GM19455 (cell line): ENCODE measurements at regions not wholly inside any gene's neighbourhood (a gene's known extent, or its start where the extent isn't known, plus 50 kb on each side); places are given as distances from the start of the nearest gene placed in this dataset.
"Not testable (repeated sequence)": the region's sequence is repeated elsewhere in the genome, so short reads cannot be mapped to it uniquely, and the experiment has no call there.

Source experiments
- ATAC-seq: cut with Tn5 transposase; IDR thresholded peaks from one replicate; pipeline ENCODE4 v1.9.1; 2021; ENCODE audit not compliant: unreplicated experiment

- no peak for ATAC-seq
These were observed 763.7 kb upstream of the CRIM1 start for GRCh38 chr2:35591886-35592285.

- ATAC-seq: no peak
These were observed 769.6 kb upstream of the CRIM1 start for GRCh38 chr2:35585972-35586371.

- no peak for ATAC-seq
These were observed 772.9 kb upstream of the CRIM1 start for GRCh38 chr2:35582637-35583036.

- ATAC-seq: no peak
These were observed 774.6 kb upstream of the CRIM1 start for GRCh38 chr2:35580956-35581355.

- ATAC-seq: not testable (repeated sequence)
These were observed 787.0 kb upstream of the CRIM1 start for GRCh38 chr2:35568574-35568973.

- ATAC-seq: no peak
These were observed 793.1 kb upstream of the CRIM1 start for GRCh38 chr2:35562488-35562887.

GRCh38 chr2:35548171-35548570 lies 807.4 kb upstream of the CRIM1 start:
- ATAC-seq: no peak

- no peak for ATAC-seq
These were observed 810.3 kb upstream of the CRIM1 start for GRCh38 chr2:35545301-35545700.

GRCh38 chr2:35538796-35539195 lies 816.8 kb upstream of the CRIM1 start:
- ATAC-seq: no peak

- no peak for ATAC-seq
These were observed 824.9 kb upstream of the CRIM1 start for GRCh38 chr2:35530615-35531135.

- ATAC-seq: no peak
These were observed 828.8 kb upstream of the CRIM1 start for GRCh38 chr2:35526741-35527140.

- no peak for ATAC-seq
These were observed 833.1 kb upstream of the CRIM1 start for GRCh38 chr2:35522450-35522849.

GRCh38 chr2:35510636-35511035 lies 844.9 kb upstream of the CRIM1 start:
- no peak for ATAC-seq

- no peak for ATAC-seq
These were observed 847.0 kb upstream of the CRIM1 start for GRCh38 chr2:35508601-35509000.

GRCh38 chr2:35504419-35504818 lies 851.2 kb upstream of the CRIM1 start:
- no peak for ATAC-seq

GRCh38 chr2:35503738-35504199 lies 851.8 kb upstream of the CRIM1 start:
- no peak for ATAC-seq

GRCh38 chr2:35503311-35503710 lies 852.3 kb upstream of the CRIM1 start:
- ATAC-seq: no peak

GRCh38 chr2:35501076-35501475 lies 854.5 kb upstream of the CRIM1 start:
- ATAC-seq: no peak

GRCh38 chr2:35496022-35496421 lies 859.6 kb upstream of the CRIM1 start:
- ATAC-seq: no peak

- no peak for ATAC-seq
These were observed 860.4 kb upstream of the CRIM1 start for GRCh38 chr2:35495182-35495581.

- not testable (repeated sequence) for ATAC-seq
These were observed 877.5 kb upstream of the CRIM1 start for GRCh38 chr2:35478121-35478520.

GRCh38 chr2:35468245-35468644 lies 887.3 kb upstream of the CRIM1 start:
- ATAC-seq: no peak

GRCh38 chr2:35463805-35464596 lies 891.6 kb upstream of the CRIM1 start:
- ATAC-seq: no peak
